NCI-H748 (cell line): ENCODE measurements at regions not wholly inside any gene's neighbourhood (a gene's known extent, or its start where the extent isn't known, plus 50 kb on each side); places are given as distances from the start of the nearest gene placed in this dataset.

Experiments used
- DNase-seq: peaks from one replicate; lab custom pipeline; 2025; ENCODE audit not compliant: unreplicated experiment; lab: John Stamatoyannopoulos, UW

GRCh38 chr3:27861046-27862036 lies 139.2 kb upstream of the EOMES start:
- DNase-seq, result no peak

GRCh38 chr3:27865731-27866130 lies 143.6 kb upstream of the EOMES start:
- no peak for DNase-seq

- no peak for DNase-seq
These were observed 147.0 kb upstream of the EOMES start for GRCh38 chr3:27869152-27869551.

GRCh38 chr3:27877061-27878013 lies 155.2 kb upstream of the EOMES start:
- no peak for DNase-seq

GRCh38 chr3:27878014-27878383 lies 155.9 kb upstream of the EOMES start:
- DNase-seq, result no peak

- DNase-seq, result no peak
These were observed 159.1 kb upstream of the EOMES start for GRCh38 chr3:27880969-27881892.

- no peak for DNase-seq
These were observed 161.1 kb upstream of the EOMES start for GRCh38 chr3:27883266-27883665.

- no peak for DNase-seq
These were observed 163.5 kb upstream of the EOMES start for GRCh38 chr3:27885641-27886040.

- no peak for DNase-seq
These were observed 166.4 kb upstream of the EOMES start for GRCh38 chr3:27888562-27888961.

GRCh38 chr3:27889745-27890144 lies 167.6 kb upstream of the EOMES start:
- DNase-seq, result no peak

GRCh38 chr3:27900316-27900715 lies 178.2 kb upstream of the EOMES start:
- no peak for DNase-seq

- no peak for DNase-seq
These were observed 181.3 kb upstream of the EOMES start for GRCh38 chr3:27903446-27903845.

- DNase-seq, result no peak
These were observed 183.5 kb upstream of the EOMES start for GRCh38 chr3:27905625-27906024.

- no peak for DNase-seq
These were observed 185.0 kb upstream of the EOMES start for GRCh38 chr3:27907148-27907547.

- no peak for DNase-seq
These were observed 185.8 kb upstream of the EOMES start for GRCh38 chr3:27907929-27908328.

GRCh38 chr3:27910456-27910855 lies 188.3 kb upstream of the EOMES start:
- DNase-seq, result no peak

- DNase-seq, result no peak
These were observed 192.1 kb upstream of the EOMES start for GRCh38 chr3:27914199-27914598.

GRCh38 chr3:27923349-27924068 lies 201.4 kb upstream of the EOMES start:
- no peak for DNase-seq

- no peak for DNase-seq
These were observed 205.8 kb upstream of the EOMES start for GRCh38 chr3:27927882-27928281.

- DNase-seq, result no peak
These were observed 208.0 kb upstream of the EOMES start for GRCh38 chr3:27930052-27930602.
